Parathyroid adenoma (tissue), 2 donors: ENCODE measurements at regions not wholly inside any gene's neighbourhood (a gene's known extent, or its start where the extent isn't known, plus 50 kb on each side); places are given as distances from the start of the nearest gene placed in this dataset.

Source experiments
- H2AFZ ChIP-seq: fragments of 300-600 bp; sonication (generic); one replicate; pipeline ENCODE4 v1.7.0; 2017; ENCODE audit warnings: antibody characterized with exemption, mild to moderate bottlenecking
- H3K27ac ChIP-seq: fragments of 300-600 bp; sonication (generic); one replicate; pipeline ENCODE4 v1.7.0; 2017
- H3K27me3 ChIP-seq: fragments of 300-600 bp; sonication (generic); one replicate; pipeline ENCODE4 v1.7.0; 2017; ENCODE audit warnings: low read length; ENCODE audit not compliant: control insufficient read depth, insufficient read depth
- H3K36me3 ChIP-seq: fragments of 300-600 bp; sonication (generic); one replicate; pipeline ENCODE4 v1.7.0; 2017; ENCODE audit warnings: low read length; ENCODE audit not compliant: control insufficient read depth, insufficient read depth
- H3K4me1 ChIP-seq: fragments of 300-600 bp; sonication (generic); one replicate; pipeline ENCODE4 v1.7.0; 2017; ENCODE audit warnings: control low read depth
- H3K4me2 ChIP-seq: fragments of 300-600 bp; sonication (generic); one replicate; pipeline ENCODE4 v1.7.0; 2017; ENCODE audit warnings: low read length
- H3K4me3 ChIP-seq: fragments of 300-600 bp; sonication (generic); one replicate; pipeline ENCODE4 v1.7.0; 2017; ENCODE audit warnings: low read depth, low read length
- H3K79me2 ChIP-seq: fragments of 300-600 bp; sonication (generic); one replicate; pipeline ENCODE4 v1.7.0; 2017; ENCODE audit warnings: control low read depth
- H3K9ac ChIP-seq: fragments of 300-600 bp; sonication (generic); one replicate; pipeline ENCODE4 v1.7.0; 2017; ENCODE audit warnings: mild to moderate bottlenecking
- H3K9me3 ChIP-seq: fragments of 300-600 bp; sonication (generic); one replicate; pipeline ENCODE4 v1.7.0; 2017; ENCODE audit warnings: low read length; ENCODE audit not compliant: control insufficient read depth
- CTCF ChIP-seq: fragments of 300-600 bp; sonication (generic); IDR thresholded peaks from one replicate; pipeline ENCODE4 v1.7.0; 2017; ENCODE audit warnings: antibody characterized with exemption, mild to moderate bottlenecking
- donor health status: primary hyperparathyroidism.

- Histone ChIP-seq H2AFZ (no peak overlapping the region), H3K27me3 (no peaks in the 10 kb centered on the region), H3K27ac (no peak overlapping the region), H3K79me2 (no peaks in the 10 kb centered on the region), H3K9me3 (no peaks in the 10 kb centered on the region), H3K4me2 (no peak overlapping the region), H3K36me3 (no peaks in the 10 kb centered on the region), H3K9ac (no peak overlapping the region), H3K4me1 (no peaks in the 10 kb centered on the region), H3K4me3 (no peak overlapping the region)
- no peak for TF ChIP-seq CTCF
These were observed 148.0 kb downstream of the HGF start for GRCh38 chr7:81621893-81622292.

GRCh38 chr7:81618396-81619014, 151.3 kb downstream of the HGF start:
- H3K27me3 ChIP-seq: no peaks in the 10 kb centered on the region
- no peak overlapping the region for H3K4me2 ChIP-seq
- H3K36me3 ChIP-seq: no peaks in the 10 kb centered on the region
- no peaks in the 10 kb centered on the region for H3K9me3 ChIP-seq
- H3K9ac ChIP-seq: no peak overlapping the region
- H3K27ac ChIP-seq: no peak overlapping the region
- H3K79me2 ChIP-seq: no peaks in the 10 kb centered on the region
- no peaks in the 10 kb centered on the region for H3K4me1 ChIP-seq
- no peak overlapping the region for H2AFZ ChIP-seq
- TF ChIP-seq CTCF: no peak
- H3K4me3 ChIP-seq: no peak overlapping the region

- no peaks in the 10 kb centered on the region for H3K27me3 ChIP-seq
- no peaks in the 10 kb centered on the region for H3K36me3 ChIP-seq
- no peaks in the 10 kb centered on the region for H3K79me2 ChIP-seq
- H2AFZ ChIP-seq: no peak overlapping the region
- H3K27ac ChIP-seq: no peak overlapping the region
- H3K9ac ChIP-seq: no peak overlapping the region
- no peaks in the 10 kb centered on the region for H3K9me3 ChIP-seq
- H3K4me1 ChIP-seq: no peaks in the 10 kb centered on the region
- TF ChIP-seq CTCF: no peak
- no peak overlapping the region for H3K4me2 ChIP-seq
- no peak overlapping the region for H3K4me3 ChIP-seq
These were observed 152.9 kb downstream of the HGF start for GRCh38 chr7:81616951-81617350.

DNA sequence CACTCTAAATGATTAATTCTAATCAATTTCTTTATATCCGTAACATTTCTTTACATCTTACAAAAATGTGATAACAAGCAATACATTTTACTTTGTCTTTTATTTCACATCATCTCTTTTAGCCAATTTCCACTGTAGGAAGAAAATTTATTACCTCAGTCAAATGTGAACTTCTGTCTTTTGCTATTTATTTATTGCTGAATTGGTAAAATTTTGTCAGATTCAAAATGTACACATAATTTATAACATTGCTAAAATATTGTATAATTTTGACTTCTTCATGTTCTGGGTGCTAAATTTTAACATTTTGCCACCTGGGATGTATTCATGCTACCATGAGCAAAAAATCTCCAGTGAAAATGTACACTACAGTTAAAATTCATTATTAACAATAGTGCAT, 158.0 kb downstream of the HGF start:
- Histone ChIP-seq H3K9me3 (no peaks in the 10 kb centered on the region), H3K4me2 (no peak overlapping the region), H3K27ac (no peak overlapping the region), H2AFZ (no peak overlapping the region), H3K9ac (no peak overlapping the region), H3K79me2 (no peaks in the 10 kb centered on the region), H3K4me3 (no peak overlapping the region), H3K36me3 (no peaks in the 10 kb centered on the region), H3K27me3 (no peaks in the 10 kb centered on the region), H3K4me1 (no peaks in the 10 kb centered on the region)
- no peak for TF ChIP-seq CTCF

DNA sequence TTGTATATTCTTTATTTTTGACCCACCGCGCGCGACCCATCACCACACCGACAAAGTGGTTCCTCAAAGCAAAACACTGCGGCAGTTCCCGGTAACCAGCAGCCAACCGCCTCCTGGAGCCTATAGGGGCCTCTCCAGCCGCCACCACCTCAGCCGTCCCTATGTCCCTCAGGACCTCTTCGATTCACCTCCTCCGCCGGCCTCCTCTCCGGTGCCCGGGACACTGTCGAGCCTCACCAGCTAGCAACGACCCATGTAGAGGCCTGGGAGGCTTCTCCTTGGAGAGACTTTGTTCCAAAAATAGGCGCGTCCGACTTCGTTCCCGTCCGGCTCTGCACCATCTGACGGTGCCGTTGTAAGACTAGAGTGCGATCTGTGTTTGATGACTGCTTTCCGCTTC, 158.8 kb downstream of the HGF start:
- no peak overlapping the region for H2AFZ ChIP-seq
- H3K79me2 ChIP-seq: no peaks in the 10 kb centered on the region
- H3K4me3 ChIP-seq: no peak overlapping the region
- no peaks in the 10 kb centered on the region for H3K4me1 ChIP-seq
- no peak overlapping the region for H3K9ac ChIP-seq
- H3K27me3 ChIP-seq: no peaks in the 10 kb centered on the region
- no peak overlapping the region for H3K4me2 ChIP-seq
- H3K36me3 ChIP-seq: no peaks in the 10 kb centered on the region
- no peak for TF ChIP-seq CTCF
- no peak overlapping the region for H3K27ac ChIP-seq
- H3K9me3 ChIP-seq: no peaks in the 10 kb centered on the region
